HepG2 (cell line): ENCODE measurements at regions not wholly inside any gene's neighbourhood (a gene's known extent, or its start where the extent isn't known, plus 50 kb on each side); places are given as distances from the start of the nearest gene placed in this dataset.

Experiments
- ATAC-seq: fragments of 200-7000 bp; cut with Tn5 transposase; 3 replicates; pipeline ENCODE4 v1.9.1; 2020; ENCODE audit warnings: mild to moderate bottlenecking, moderate library complexity
- BruUV-seq: library from RNA; stranded (reverse); fragments of 400-500 nt; replicated peaks from 2 replicates; lab custom pipeline; 2021; lab: Mats Ljungman, UMichigan
- CTCF ChIA-PET: fragments of 300-600 bp; formaldehyde crosslinking; extraction: SDS; loops from one replicate; lab custom pipeline; 2021; ENCODE audit warnings: low total read pairs, inconsistent platforms, low intra/inter-chr PET ratio; lab: Yijun Ruan, JAX
- POLR2A ChIA-PET: fragments of 350-600 bp; sonication (Branson Sonifier 250); formaldehyde crosslinking; loops from one replicate; lab custom pipeline; 2020; ENCODE audit warnings: antibody characterized with exemption, inconsistent platforms; lab: Yijun Ruan, JAX
- DNase-seq: peaks from one replicate; pipeline ENCODE4 v3.0.0-alpha.2; 2015; ENCODE audit warnings: low spot score
- FAIRE-seq: peaks from 3 replicates; lab custom pipeline; 2011; peaks lifted over from hg19 to GRCh38; lab: Jason Lieb, UNC
- H2AFZ ChIP-seq: one replicate; pipeline ENCODE4 v1.6.1; 2011; ENCODE audit warnings: low read length, inconsistent platforms
- H3K27ac ChIP-seq: fragments of 300-600 bp; 3 replicates; pipeline ENCODE4 v1.8.0; 2011; ENCODE audit warnings: mixed run types, mild to moderate bottlenecking, mixed read lengths, low read length, inconsistent platforms; ENCODE audit not compliant: insufficient read depth; ENCODE audit errors: extremely low read length
- H3K27me3 ChIP-seq, 2 experiments: fragments of 200-600 bp in 1 of 2; 2 replicates in 1 of 2; 3 replicates in 1 of 2; pipeline versions ENCODE4 v1.6.0 to v1.8.0; 2011; ENCODE audit warnings: low read length in 2 of 2, mild to moderate bottlenecking in 2 of 2, moderate library complexity in 2 of 2, inconsistent platforms in 1 of 2; ENCODE audit not compliant: insufficient read depth in 2 of 2, control insufficient read depth in 1 of 2
- H3K36me3 ChIP-seq, 2 experiments: fragments of 200-600 bp in 1 of 2; replicated peaks in 1 of 2; 2 replicates in 1 of 2; 3 replicates in 1 of 2; pipeline versions ENCODE4 v1.5.1 to v1.8.0; 2011; ENCODE audit warnings: low read length in 2 of 2, inconsistent platforms in 1 of 2; ENCODE audit not compliant: insufficient read depth in 2 of 2, control insufficient read depth in 1 of 2
- H3K4me1 ChIP-seq: 2 replicates; pipeline ENCODE4 v1.5.1; 2012; ENCODE audit warnings: low read length, inconsistent platforms; ENCODE audit not compliant: insufficient read depth
- H3K4me2 ChIP-seq: 2 replicates; pipeline ENCODE4 v1.6.0; 2011; ENCODE audit warnings: low read depth, low read length, inconsistent platforms
- H3K4me3 ChIP-seq, 3 experiments: fragments of 200-600 bp in 1 of 3; sonication (generic), shearing (Covaris generic) in 1 of 3; replicated peaks in 1 of 3; 2 replicates each; pipeline ENCODE4 v1.5.1; 2011 to 2016; ENCODE audit warnings: low read length in 3 of 3, inconsistent platforms in 2 of 3, low read depth in 2 of 3, mild to moderate bottlenecking in 2 of 3, control low read depth in 1 of 3, mixed read lengths in 1 of 3; ENCODE audit not compliant: insufficient read depth in 1 of 3
- H3K79me2 ChIP-seq: one replicate; pipeline ENCODE4 v1.6.1; 2011; ENCODE audit warnings: low read length, inconsistent platforms; ENCODE audit not compliant: insufficient read depth
- H3K9ac ChIP-seq: 2 replicates; pipeline ENCODE4 v1.6.0; 2011; ENCODE audit warnings: mild to moderate bottlenecking, low read depth, low read length, inconsistent platforms; ENCODE audit not compliant: insufficient read depth
- H3K9me3 ChIP-seq: 2 replicates; pipeline ENCODE4 v1.5.1; 2012; ENCODE audit warnings: mild to moderate bottlenecking, low read length
- H4K20me1 ChIP-seq: 2 replicates; pipeline ENCODE4 v1.6.0; 2011; ENCODE audit warnings: inconsistent platforms, mild to moderate bottlenecking, low read length, moderate library complexity; ENCODE audit not compliant: insufficient read depth
- ESRRA ChIP-seq: sonication (generic); formaldehyde crosslinking; IDR thresholded peaks from 2 replicates; pipeline ENCODE4 v1.5.1; 2020; ENCODE audit warnings: mild to moderate bottlenecking, low read depth, missing genetic modification reagents
- FOXA3 ChIP-seq: IDR thresholded peaks from 2 replicates; pipeline ENCODE4 v1.6.1; 2016; ENCODE audit warnings: missing genetic modification reagents, missing compliant biosample characterization
- HIVEP1 ChIP-seq: sonication (generic); formaldehyde crosslinking; IDR thresholded peaks from 2 replicates; pipeline ENCODE4 v1.4.0; 2020; ENCODE audit warnings: mild to moderate bottlenecking, missing genetic modification reagents
- JUND ChIP-seq: sonication (generic); formaldehyde crosslinking; IDR thresholded peaks from 2 replicates; pipeline ENCODE4 v1.8.0; 2022; ENCODE audit warnings: mild to moderate bottlenecking, missing genetic modification reagents
- MIER2 ChIP-seq: IDR thresholded peaks from 2 replicates; pipeline ENCODE4 v1.6.1; 2016; ENCODE audit warnings: missing biosample characterization, missing genetic modification reagents
- NRL ChIP-seq: sonication (generic); formaldehyde crosslinking; IDR thresholded peaks from 2 replicates; pipeline ENCODE4 v1.5.0; 2020; ENCODE audit warnings: missing genetic modification reagents, mild to moderate bottlenecking, moderate library complexity, borderline replicate concordance
- TBL1XR1 ChIP-seq: fragments of 150-350 bp; IDR thresholded peaks from 2 replicates; pipeline ENCODE4 v1.6.1; 2014; ENCODE audit warnings: borderline replicate concordance, low read length; ENCODE audit not compliant: partially characterized antibody
- ZBTB20 ChIP-seq: sonication (generic); formaldehyde crosslinking; IDR thresholded peaks from 2 replicates; pipeline ENCODE4 v1.8.1; 2023; ENCODE audit warnings: missing genetic modification reagents, low read depth, mild to moderate bottlenecking, borderline replicate concordance
- WGBS: methylation state at CpG from one replicate; pipeline ENCODE4 v1.1.6; 2017; ENCODE audit warnings: low lambda C conversion rate; 5-methylcytosine and 5-hydroxymethylcytosine counted together
- in situ Hi-C: cut with HindIII; loops from 2 replicates; pipeline ENCODE4 v1.10.0; 2017; ENCODE audit warnings: low pct_unique_long_range_greater_than_20kb; ENCODE audit not compliant: extremely low pct_ligation_motif_present
- intact Hi-C: fragments of 100-400 bp; cut with micrococcal nuclease; formaldehyde crosslinking; loops from one replicate; pipeline ENCODE4 v1.10.0; 2022; ENCODE audit not compliant: unreplicated experiment
- TF ChIP-seq, protein P1 (sequence below): sonication (generic); formaldehyde crosslinking; IDR thresholded peaks from 2 replicates; pipeline ENCODE4 v1.8.1; 2023; ENCODE audit warnings: mild to moderate bottlenecking, missing genetic modification reagents
- TF ChIP-seq, protein P2 (sequence below): sonication (generic); formaldehyde crosslinking; IDR thresholded peaks from 2 replicates; pipeline ENCODE4 v1.5.0; 2020; ENCODE audit warnings: missing genetic modification reagents
- TF ChIP-seq, protein P3 (sequence below): sonication (generic); formaldehyde crosslinking; IDR thresholded peaks from 2 replicates; pipeline ENCODE4 v1.8.1; 2023; ENCODE audit warnings: missing genetic modification reagents, inconsistent platforms, borderline replicate concordance
- TF ChIP-seq, protein P4 (sequence below): fragments of 450-650 bp; IDR thresholded peaks from 2 replicates; pipeline ENCODE4 v1.6.1; 2016
- TF ChIP-seq, protein P5 (sequence below): sonication (generic); formaldehyde crosslinking; IDR thresholded peaks from 2 replicates; pipeline ENCODE4 v1.4.0; 2020; ENCODE audit warnings: missing genetic modification reagents, borderline replicate concordance
- TF ChIP-seq, protein P6 (sequence below): sonication (generic); formaldehyde crosslinking; IDR thresholded peaks from 2 replicates; pipeline ENCODE4 v1.4.0; 2020; ENCODE audit warnings: low read depth, mild to moderate bottlenecking, missing genetic modification reagents

DNA sequence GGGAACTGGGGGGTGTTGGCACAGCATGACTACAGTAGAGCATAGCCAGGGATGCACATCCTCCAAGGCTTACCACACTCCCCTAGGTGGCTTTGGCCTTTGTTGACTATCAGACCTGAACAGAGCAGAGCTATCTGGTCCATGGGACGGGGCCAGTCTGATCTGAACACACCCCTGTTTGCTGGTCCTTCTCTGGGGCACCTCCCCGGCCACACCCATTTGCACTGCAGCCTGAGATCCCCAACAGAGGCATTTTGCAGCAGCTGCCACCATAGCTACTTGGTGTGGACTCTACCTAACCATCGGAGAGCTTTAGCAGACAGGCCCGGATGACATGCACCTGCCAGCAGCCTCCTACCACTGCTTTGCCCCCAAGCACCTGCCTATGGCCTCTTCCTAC lies 75.8 kb upstream of the NOX4 start:
- Histone ChIP-seq H3K4me3 (no peak overlapping the region), H3K9ac (no peak overlapping the region), H3K4me2 (no peak overlapping the region), H3K36me3 (no peaks in the 10 kb centered on the region), H2AFZ (no peak overlapping the region), H3K79me2 (no peaks in the 10 kb centered on the region), H3K27me3 (no peaks in the 10 kb centered on the region), H3K27ac (no peak overlapping the region), H4K20me1 (no peaks in the 10 kb centered on the region), H3K4me1 (no peaks in the 10 kb centered on the region), H3K9me3 (no peaks in the 10 kb centered on the region)
- no TSS peak for BruUV-seq
- ChIA-PET CTCF (no interaction called here), POLR2A (no interaction called here)
- WGBS, result no CpG with 5 or more reads among the region's 4 CpGs
- intact Hi-C loops, result no loop called here
- FAIRE-seq (no peak), DNase-seq (no peak), ATAC-seq (no peak)
- TF ChIP-seq, protein P1, sequence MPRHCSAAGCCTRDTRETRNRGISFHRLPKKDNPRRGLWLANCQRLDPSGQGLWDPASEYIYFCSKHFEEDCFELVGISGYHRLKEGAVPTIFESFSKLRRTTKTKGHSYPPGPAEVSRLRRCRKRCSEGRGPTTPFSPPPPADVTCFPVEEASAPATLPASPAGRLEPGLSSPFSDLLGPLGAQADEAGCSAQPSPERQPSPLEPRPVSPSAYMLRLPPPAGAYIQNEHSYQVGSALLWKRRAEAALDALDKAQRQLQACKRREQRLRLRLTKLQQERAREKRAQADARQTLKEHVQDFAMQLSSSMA (CRISPR knock-in tag), result no peak
- TF ChIP-seq NRL (CRISPR knock-in tag) (no peak), TBL1XR1 (no peak), ESRRA (CRISPR knock-in tag) (no peak), MIER2 (CRISPR knock-in tag) (no peak), FOXA3 (CRISPR knock-in tag) (no peak), HIVEP1 (no peak), ZBTB20 (CRISPR knock-in tag) (no peak), JUND (CRISPR knock-in tag) (no peak)
- TF ChIP-seq, protein P2, sequence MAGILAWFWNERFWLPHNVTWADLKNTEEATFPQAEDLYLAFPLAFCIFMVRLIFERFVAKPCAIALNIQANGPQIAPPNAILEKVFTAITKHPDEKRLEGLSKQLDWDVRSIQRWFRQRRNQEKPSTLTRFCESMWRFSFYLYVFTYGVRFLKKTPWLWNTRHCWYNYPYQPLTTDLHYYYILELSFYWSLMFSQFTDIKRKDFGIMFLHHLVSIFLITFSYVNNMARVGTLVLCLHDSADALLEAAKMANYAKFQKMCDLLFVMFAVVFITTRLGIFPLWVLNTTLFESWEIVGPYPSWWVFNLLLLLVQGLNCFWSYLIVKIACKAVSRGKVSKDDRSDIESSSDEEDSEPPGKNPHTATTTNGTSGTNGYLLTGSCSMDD (CRISPR knock-in tag), result no peak
- TF ChIP-seq, protein P3, sequence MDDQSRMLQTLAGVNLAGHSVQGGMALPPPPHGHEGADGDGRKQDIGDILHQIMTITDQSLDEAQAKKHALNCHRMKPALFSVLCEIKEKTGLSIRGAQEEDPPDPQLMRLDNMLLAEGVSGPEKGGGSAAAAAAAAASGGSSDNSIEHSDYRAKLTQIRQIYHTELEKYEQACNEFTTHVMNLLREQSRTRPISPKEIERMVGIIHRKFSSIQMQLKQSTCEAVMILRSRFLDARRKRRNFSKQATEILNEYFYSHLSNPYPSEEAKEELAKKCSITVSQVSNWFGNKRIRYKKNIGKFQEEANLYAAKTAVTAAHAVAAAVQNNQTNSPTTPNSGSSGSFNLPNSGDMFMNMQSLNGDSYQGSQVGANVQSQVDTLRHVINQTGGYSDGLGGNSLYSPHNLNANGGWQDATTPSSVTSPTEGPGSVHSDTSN, result no peak
- TF ChIP-seq, protein P4, sequence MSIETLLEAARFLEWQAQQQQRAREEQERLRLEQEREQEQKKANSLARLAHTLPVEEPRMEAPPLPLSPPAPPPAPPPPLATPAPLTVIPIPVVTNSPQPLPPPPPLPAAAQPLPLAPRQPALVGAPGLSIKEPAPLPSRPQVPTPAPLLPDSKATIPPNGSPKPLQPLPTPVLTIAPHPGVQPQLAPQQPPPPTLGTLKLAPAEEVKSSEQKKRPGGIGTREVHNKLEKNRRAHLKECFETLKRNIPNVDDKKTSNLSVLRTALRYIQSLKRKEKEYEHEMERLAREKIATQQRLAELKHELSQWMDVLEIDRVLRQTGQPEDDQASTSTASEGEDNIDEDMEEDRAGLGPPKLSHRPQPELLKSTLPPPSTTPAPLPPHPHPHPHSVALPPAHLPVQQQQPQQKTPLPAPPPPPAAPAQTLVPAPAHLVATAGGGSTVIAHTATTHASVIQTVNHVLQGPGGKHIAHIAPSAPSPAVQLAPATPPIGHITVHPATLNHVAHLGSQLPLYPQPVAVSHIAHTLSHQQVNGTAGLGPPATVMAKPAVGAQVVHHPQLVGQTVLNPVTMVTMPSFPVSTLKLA, result no peak
- TF ChIP-seq, protein P5, sequence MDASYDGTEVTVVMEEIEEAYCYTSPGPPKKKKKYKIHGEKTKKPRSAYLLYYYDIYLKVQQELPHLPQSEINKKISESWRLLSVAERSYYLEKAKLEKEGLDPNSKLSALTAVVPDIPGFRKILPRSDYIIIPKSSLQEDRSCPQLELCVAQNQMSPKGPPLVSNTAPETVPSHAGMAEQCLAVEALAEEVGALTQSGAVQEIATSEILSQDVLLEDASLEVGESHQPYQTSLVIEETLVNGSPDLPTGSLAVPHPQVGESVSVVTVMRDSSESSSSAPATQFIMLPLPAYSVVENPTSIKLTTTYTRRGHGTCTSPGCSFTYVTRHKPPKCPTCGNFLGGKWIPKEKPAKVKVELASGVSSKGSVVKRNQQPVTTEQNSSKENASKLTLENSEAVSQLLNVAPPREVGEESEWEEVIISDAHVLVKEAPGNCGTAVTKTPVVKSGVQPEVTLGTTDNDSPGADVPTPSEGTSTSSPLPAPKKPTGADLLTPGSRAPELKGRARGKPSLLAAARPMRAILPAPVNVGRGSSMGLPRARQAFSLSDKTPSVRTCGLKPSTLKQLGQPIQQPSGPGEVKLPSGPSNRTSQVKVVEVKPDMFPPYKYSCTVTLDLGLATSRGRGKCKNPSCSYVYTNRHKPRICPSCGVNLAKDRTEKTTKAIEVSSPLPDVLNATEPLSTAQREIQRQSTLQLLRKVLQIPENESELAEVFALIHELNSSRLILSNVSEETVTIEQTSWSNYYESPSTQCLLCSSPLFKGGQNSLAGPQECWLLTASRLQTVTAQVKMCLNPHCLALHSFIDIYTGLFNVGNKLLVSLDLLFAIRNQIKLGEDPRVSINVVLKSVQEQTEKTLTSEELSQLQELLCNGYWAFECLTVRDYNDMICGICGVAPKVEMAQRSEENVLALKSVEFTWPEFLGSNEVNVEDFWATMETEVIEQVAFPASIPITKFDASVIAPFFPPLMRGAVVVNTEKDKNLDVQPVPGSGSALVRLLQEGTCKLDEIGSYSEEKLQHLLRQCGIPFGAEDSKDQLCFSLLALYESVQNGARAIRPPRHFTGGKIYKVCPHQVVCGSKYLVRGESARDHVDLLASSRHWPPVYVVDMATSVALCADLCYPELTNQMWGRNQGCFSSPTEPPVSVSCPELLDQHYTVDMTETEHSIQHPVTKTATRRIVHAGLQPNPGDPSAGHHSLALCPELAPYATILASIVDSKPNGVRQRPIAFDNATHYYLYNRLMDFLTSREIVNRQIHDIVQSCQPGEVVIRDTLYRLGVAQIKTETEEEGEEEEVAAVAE, result no peak
- TF ChIP-seq, protein P6, sequence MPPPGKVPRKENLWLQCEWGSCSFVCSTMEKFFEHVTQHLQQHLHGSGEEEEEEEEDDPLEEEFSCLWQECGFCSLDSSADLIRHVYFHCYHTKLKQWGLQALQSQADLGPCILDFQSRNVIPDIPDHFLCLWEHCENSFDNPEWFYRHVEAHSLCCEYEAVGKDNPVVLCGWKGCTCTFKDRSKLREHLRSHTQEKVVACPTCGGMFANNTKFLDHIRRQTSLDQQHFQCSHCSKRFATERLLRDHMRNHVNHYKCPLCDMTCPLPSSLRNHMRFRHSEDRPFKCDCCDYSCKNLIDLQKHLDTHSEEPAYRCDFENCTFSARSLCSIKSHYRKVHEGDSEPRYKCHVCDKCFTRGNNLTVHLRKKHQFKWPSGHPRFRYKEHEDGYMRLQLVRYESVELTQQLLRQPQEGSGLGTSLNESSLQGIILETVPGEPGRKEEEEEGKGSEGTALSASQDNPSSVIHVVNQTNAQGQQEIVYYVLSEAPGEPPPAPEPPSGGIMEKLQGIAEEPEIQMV (CRISPR knock-in tag), result no peak
- in situ Hi-C loops, result no loop called here
